ENCODE measurements at regions not wholly inside any gene's neighbourhood (a gene's known extent, or its start where the extent isn't known, plus 50 kb on each side); places are given as distances from the start of the nearest gene placed in this dataset.

DNA sequence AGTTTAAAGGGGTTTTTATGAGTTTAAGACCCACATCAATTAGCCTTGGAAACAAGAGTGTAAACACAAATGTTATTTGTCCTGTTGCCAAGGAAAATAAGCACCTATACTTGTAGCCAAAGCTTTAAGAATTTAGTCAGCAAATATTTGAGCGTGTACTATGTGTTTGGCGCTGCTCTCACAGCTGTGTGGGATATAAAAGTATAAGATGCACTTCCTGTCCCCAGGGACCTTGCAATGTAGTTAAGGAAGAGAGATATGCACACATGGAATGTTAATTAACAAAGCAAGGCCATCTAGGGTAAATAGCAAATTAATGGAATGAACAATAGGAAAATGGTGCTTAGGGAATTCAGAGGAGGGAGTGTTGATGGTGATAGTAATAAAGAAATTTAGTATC, 134.9 kb upstream of the SRRM4 start:
- TF ChIP-seq MAZ (CRISPR knock-in tag; conservative IDR thresholded peaks at IDR 0.05 in 1 of 2, IDR thresholded peaks at IDR 0.05 in 1 of 2), result no peak
- TF ChIP-seq POLR2AphosphoS2 (IDR thresholded peaks at IDR 0.05; ENCODE audit: low read length), result no peak
